Fibroblast of skin of right quadriceps (primary cell): ENCODE measurements at regions not wholly inside any gene's neighbourhood (a gene's known extent, or its start where the extent isn't known, plus 50 kb on each side); places are given as distances from the start of the nearest gene placed in this dataset.

Experiments
- DNase-seq: peaks from one replicate; pipeline ENCODE4 v3.0.0-alpha.2; 2013

- DNase-seq: no peak
Measured at GRCh38 chr21:38660333-38661196, 145.2 kb upstream of the ETS2 start.

DNA sequence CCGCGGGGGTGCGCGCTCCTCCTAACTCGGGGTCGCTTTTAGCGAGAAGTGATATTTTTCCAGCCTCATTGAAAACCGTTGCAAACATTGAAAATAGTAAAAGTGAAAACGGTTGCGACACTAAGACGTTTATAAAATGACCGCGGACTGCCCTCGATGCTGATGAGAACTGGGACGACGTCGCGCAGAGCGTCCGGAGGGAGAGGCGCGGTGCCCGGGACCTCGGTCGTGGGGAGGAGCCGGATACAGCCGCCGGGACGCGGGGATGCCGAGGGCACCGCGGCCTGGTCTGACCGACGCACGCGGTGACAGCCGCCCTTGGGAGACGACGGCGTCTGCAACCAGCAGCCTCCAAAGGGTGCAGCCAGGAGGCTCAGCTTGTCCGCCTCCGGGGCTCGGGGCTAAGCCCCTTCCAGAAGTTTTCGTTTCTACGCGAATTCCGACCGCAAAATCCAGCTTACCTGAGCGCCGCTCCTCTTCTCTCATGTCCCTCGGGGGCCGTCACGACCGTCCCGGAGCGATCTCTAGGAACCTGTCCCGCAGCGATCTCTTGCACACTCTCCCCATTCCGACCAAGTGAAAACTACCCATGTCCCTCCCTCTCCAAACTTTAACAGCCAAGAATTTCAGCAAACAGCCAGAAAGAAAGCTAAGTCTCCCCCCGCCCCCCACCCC is 144.4 kb upstream of the ETS2 start:
- DNase-seq: no peak

- peak; percentile 71 for DNase-seq
Measured at GRCh38 chr21:38661889-38662568, 143.7 kb upstream of the ETS2 start.

- no peak for DNase-seq
Measured at GRCh38 chr21:38663282-38663681, 142.4 kb upstream of the ETS2 start.

DNA sequence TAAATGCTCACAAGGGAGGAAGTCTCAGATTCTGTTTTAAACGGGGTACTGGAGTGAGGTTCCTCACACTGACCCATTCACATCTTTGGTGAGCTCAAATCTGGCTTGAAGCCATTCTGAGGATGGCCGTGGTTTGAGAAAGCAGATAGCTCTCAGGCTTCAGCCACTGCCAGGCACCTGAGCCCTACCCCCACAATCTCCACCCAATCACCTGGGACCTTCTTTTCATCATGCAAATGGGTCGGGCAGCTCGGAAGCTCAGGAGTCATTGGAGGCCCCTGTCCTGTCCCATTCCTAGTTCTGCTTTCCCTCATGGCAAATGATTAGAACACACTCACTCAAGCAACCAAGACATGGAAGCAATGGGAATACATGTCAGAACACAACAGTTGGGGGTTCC is 141.4 kb upstream of the ETS2 start:
- DNase-seq: no peak

GRCh38 chr21:38664841-38665240 is 140.9 kb upstream of the ETS2 start:
- peak; percentile 76 for DNase-seq

DNA sequence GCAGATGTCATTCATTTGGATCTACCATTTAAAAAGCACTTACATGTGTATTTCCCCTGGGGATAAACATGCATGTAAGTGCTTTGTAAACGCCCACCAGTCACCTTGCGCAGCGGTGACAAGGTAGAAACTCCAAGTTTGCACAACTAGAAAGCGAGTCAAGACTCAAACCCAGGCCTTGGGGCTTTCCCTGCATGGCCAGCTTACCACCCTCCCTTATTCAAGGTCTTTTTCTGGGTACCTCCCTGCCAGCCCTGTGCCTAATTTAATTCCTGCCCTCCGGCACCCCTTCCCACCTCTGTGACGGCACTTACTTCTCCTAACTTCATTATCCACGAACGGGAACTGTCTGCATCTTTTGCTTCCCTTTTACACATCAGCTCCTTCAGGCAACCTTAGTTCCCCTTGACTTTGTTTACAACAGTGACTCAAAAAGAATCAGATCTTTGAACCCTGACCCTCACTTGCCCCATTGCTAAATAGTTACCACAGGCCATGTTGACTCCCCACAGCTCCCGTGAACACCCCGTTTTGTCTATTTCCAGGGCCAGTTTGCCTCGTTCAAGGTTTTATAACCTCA is 138.3 kb upstream of the ETS2 start:
- DNase-seq: no peak

- DNase-seq: no peak
Measured at GRCh38 chr21:38668067-38668466, 137.7 kb upstream of the ETS2 start.

DNA sequence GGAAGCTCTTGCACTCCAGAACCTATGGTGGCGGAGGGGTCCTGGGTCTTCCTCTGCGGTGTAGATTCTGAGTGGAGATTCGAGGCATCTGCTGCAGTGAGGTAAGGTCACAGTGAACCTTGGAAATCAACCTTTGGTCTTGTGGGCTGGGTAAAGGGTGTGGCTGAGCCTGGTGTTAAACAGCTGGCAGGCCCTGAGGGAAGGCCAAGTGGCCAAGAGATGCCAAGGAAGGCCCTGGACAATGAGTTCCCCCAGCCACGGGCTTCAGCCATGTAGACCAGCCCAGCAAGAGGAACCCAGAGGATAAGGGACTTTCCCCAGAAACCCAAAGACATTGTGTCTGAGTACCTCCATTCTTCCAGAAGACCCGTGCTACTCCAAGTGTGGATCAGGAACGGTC is 137.2 kb upstream of the ETS2 start:
- no peak for DNase-seq

DNA sequence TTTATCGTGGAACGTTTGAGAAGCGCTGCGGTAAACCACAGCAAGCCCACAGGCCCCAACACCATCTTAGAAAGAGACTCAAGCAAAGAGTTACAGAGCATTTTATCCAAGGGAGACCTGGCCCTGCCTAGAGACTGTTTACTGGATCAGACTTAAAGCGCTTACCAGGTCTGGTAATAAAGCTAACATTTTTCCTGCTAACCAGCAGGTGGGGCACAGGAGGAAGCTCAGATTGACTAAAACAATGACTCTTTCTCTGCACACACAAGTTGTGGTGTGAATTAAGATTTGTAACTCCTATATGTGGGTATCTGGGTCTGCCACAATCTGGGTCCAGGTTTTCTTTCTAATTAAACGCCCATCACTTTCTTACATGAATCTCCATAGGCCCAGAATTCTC is 136.5 kb upstream of the ETS2 start:
- DNase-seq: peak; percentile 30

DNA sequence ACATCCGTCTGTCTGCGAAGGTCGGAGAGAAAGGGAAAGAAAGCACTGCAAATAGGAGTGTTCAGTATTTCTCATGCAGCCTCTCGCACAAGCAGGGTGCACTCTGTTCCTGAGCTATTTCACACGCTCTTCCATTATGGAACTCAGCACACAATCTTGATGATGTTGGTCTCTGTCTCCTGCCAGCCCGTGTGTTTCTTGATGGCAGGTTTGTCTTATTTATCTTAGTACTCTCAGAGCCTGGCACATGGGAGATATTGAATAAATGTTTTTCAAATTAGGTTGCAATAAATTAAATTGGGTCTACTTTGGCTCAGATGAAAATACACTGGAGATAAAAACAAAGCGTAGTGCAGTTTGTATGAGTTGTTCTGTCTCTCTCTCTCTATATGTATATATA is 134.9 kb upstream of the ETS2 start:
- no peak for DNase-seq

DNA sequence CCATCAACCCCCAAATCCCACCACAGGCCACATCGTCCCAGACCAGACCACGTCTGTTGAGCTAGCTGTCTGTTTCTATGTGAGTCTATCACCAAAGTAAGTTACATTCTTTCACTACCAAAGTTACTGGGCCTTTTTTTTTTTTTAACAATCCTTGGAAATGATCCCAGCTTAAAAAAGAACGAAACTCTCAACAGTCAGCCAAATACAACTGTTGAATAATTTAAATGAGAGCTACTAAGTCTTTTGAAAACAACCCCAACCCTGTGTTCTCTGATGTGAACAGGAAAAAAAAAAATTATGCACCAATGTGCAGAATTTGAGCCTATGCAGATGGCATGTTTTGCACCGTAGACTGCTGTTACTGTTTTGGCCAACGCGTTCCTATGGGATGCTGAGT is 134.0 kb upstream of the ETS2 start:
- peak; percentile 38 for DNase-seq

GRCh38 chr21:38675182-38675824 is 130.4 kb upstream of the ETS2 start:
- no peak for DNase-seq

DNA sequence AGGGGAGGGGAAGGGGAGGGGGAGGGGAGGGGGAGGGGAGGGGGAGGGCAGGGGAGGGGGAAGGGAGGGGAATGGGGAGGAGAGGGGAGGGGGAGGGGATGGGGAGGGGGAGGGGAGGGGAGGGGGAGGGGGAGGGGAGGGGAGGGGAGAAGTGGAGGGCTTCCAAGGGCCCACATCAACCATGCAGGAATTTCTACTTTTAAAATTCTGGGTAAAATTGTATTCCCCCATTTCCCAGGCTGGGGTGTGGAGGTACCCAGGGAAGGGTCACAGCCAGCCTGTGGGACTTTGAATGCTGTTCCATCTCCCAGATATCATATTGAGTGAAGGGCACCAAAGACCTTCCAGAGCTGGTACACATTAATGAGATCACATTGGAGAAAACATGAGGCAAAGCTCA is 126.9 kb upstream of the ETS2 start:
- no peak for DNase-seq

DNA sequence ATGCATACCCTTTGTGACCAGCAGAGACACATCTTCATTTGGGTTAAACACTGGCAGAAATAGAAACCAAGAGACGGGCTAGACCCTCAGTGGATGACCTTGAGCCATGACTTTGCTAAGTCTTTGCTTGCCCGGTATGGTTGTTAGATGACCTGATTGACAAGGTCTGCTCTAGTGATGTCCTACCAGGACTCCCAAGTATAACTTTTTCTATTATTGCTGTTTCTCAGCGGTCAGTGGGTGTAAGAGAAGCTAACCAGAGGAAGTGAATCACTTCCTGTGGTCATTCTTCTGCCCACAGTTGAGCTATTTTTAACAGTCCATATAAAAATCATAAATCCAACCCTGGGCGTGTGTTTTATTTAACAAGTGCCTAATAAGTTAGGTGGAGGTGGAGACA is 126.2 kb upstream of the ETS2 start:
- peak; percentile 51 for DNase-seq

DNA sequence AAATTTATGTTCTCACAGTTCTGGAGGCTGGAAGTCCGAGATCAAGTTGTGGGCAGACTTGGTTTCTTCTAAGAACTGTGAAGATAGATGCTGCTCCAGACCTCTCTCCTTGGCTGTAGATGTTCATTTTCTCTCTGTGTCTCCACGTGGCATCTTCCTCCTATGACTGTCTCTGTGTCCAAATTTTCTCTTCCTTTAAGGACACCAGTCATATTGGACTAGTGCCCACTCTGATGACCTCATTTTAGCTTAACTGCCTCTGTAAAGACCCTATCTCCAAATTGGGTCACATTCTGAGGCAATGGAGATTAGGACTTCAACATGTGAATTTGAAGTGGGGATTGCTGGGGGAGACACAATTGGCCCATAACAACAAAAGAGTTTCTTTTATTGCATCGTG is 125.3 kb upstream of the ETS2 start:
- DNase-seq: no peak

GRCh38 chr21:38683222-38683621 is 122.5 kb upstream of the ETS2 start:
- DNase-seq: no peak

GRCh38 chr21:38688068-38688467 is 117.7 kb upstream of the ETS2 start:
- DNase-seq: no peak

DNA sequence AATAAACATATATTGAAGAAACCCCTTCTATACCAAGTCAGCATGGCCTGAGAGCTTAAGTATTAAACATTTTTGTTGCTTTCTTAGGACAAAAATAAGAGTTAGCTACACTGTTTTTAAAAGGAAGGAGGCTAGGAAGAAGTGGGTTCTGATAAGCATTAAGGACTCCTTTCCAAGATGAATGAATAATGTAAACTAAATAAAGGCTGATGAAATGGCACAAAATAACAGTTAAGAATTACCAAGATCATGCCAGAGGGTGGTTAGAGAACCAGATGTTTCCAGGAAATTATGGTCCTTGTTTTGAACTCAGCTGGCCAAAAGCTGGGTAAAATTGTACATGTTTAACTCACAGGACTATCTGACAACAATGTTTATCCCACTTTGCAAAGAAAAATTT is 114.1 kb upstream of the ETS2 start:
- DNase-seq: no peak

- DNase-seq: no peak
Measured at GRCh38 chr21:38696579-38696978, 109.2 kb upstream of the ETS2 start.

DNA sequence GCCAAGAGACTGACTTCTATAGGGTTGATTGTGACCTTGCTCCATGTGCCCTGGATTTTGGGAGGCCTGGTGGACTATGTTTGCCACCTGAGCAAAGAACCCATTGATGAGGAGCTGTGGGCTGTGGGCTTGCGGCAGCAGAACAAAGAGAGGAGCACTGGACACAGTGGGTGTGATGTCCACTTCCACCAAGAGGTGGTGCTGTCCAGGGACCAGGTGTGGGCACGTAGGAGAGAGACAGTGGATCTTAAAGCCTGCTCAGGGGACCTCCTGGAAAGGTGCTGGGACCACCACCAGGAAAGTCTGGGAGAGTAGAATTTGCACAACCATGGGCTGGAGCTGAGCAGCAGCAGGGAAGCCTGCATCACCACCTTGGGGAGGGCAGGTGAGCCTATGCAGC is 106.7 kb upstream of the ETS2 start:
- no peak for DNase-seq

- DNase-seq: no peak
Measured at GRCh38 chr21:38702196-38702595, 103.5 kb upstream of the ETS2 start.

DNA sequence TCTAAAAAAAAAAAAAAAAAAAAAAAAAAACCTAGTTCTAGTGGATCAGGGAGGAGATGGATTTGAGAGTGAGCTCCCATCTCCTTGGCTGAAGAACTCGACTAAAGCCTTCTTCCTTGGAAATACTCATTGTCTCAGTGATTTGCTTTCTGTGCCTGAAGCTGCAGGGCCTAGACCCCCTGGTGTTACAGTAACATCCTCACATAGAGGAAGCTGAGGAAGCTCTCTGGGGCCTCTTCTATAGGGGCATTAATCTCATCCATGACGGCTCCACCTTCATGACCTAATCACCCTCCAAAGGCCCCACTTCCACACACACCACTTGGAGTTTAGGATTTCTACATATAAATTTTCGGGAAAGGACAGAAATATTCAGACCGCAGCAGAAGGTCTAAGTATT is 95.9 kb upstream of the ETS2 start:
- no peak for DNase-seq
